D721Med (cell line): ENCODE measurements at regions not wholly inside any gene's neighbourhood (a gene's known extent, or its start where the extent isn't known, plus 50 kb on each side); places are given as distances from the start of the nearest gene placed in this dataset.

ENCODE experiments used
- DNase-seq: peaks from one replicate; pipeline ENCODE4 v3.0.0; 2011; ENCODE audit warnings: low spot score; ENCODE audit not compliant: insufficient read length
- FAIRE-seq: peaks from 2 replicates; lab custom pipeline; 2011; peaks lifted over from hg19 to GRCh38; lab: Jason Lieb, UNC
- CTCF ChIP-seq: IDR thresholded peaks from 2 replicates; pipeline ENCODE4 v1.5.1; 2012; ENCODE audit warnings: mild to moderate bottlenecking, control low read depth; ENCODE audit not compliant: insufficient read depth; ENCODE audit errors: missing control alignments

- TF ChIP-seq CTCF = no peak
- FAIRE-seq = no peak
- DNase-seq = no peak
These were observed 299.3 kb downstream of the SOX11 start for GRCh38 chr2:5991305-5991968.

GRCh38 chr2:5995832-5996231, 303.6 kb downstream of the SOX11 start:
- FAIRE-seq = no peak
- no peak for TF ChIP-seq CTCF
- DNase-seq = no peak

- no peak for TF ChIP-seq CTCF
- FAIRE-seq (no peak), DNase-seq (no peak)
These were observed 316.0 kb downstream of the SOX11 start for GRCh38 chr2:6008186-6008585.

GRCh38 chr2:6008726-6009125, 316.5 kb downstream of the SOX11 start:
- TF ChIP-seq CTCF = no peak
- DNase-seq (no peak), FAIRE-seq (no peak)

- DNase-seq (no peak), FAIRE-seq (no peak)
- TF ChIP-seq CTCF = no peak
These were observed 318.0 kb downstream of the SOX11 start for GRCh38 chr2:6010163-6010562.

GRCh38 chr2:6011921-6012320, 319.7 kb downstream of the SOX11 start:
- no peak for DNase-seq
- TF ChIP-seq CTCF = no peak
- FAIRE-seq = no peak

- no peak for TF ChIP-seq CTCF
- FAIRE-seq (no peak), DNase-seq (no peak)
These were observed 325.6 kb downstream of the SOX11 start for GRCh38 chr2:6017736-6018286.
